A549 (cell line): ENCODE measurements at regions not wholly inside any gene's neighbourhood (a gene's known extent, or its start where the extent isn't known, plus 50 kb on each side); places are given as distances from the start of the nearest gene placed in this dataset.

Experiments
- CBX2 ChIP-seq: fragments of 200-600 bp; sonication (generic); IDR thresholded peaks from 2 replicates; pipeline ENCODE4 v1.6.1; 2016; ENCODE audit warnings: low read depth, mild to moderate bottlenecking, borderline replicate concordance
- CTCF ChIP-seq: fragments of >200 bp; sonication (Bioruptor Twin); formaldehyde crosslinking; IDR thresholded peaks from 3 replicates; pipeline ENCODE4 v1.5.1; 2016
- EP300 ChIP-seq, 2 experiments: fragments of >200 bp; sonication (Bioruptor Twin); formaldehyde crosslinking; IDR thresholded peaks; 2 replicates in 1 of 2; 3 replicates in 1 of 2; pipeline ENCODE4 v1.6.1; 2016 to 2017
- FOSL2 ChIP-seq, 2 experiments: fragments of 450-650 bp in 1 of 2; fragments of >200 bp in 1 of 2; sonication (Bioruptor Twin) in 1 of 2; formaldehyde crosslinking; IDR thresholded peaks; 2 replicates each; pipeline versions ENCODE4 v1.5.0 to v1.6.1; 2016 to 2020; ENCODE audit warnings: mild to moderate bottlenecking in 1 of 2, moderate library complexity in 1 of 2
- HDAC2 ChIP-seq: fragments of 200-600 bp; sonication (generic); IDR thresholded peaks from 2 replicates; pipeline ENCODE4 v1.6.1; 2016
- JUNB ChIP-seq: fragments of >200 bp; sonication (Bioruptor Twin); formaldehyde crosslinking; IDR thresholded peaks from 2 replicates; pipeline ENCODE4 v1.6.1; 2016
- POLR2A ChIP-seq: IDR thresholded peaks from 2 replicates; pipeline ENCODE4 v1.6.1; 2012; ENCODE audit warnings: mild to moderate bottlenecking, low read length
- RNF2 ChIP-seq: fragments of 200-600 bp; sonication (generic); IDR thresholded peaks from 2 replicates; pipeline ENCODE4 v1.6.1; 2016; ENCODE audit warnings: low read depth, mild to moderate bottlenecking, antibody characterized with exemption, moderate library complexity, borderline replicate concordance
- SREBF2 ChIP-seq: fragments of 450-650 bp; IDR thresholded peaks from 2 replicates; pipeline ENCODE4 v1.6.1; 2014; ENCODE audit warnings: mild to moderate bottlenecking, moderate library complexity
- USF2 ChIP-seq: fragments of 450-650 bp; IDR thresholded peaks from 2 replicates; pipeline ENCODE4 v1.6.1; 2014; ENCODE audit warnings: antibody characterized with exemption

GRCh38 chr6:4336778-4337442 lies 201.5 kb upstream of the ECI2 start:
- TF ChIP-seq RNF2 (no peak), CTCF (no peak), USF2 (no peak), FOSL2 (IDR thresholded peaks at IDR 0.05) (no peak), FOSL2 (CRISPR knock-in tag; IDR thresholded peaks at IDR 0.05) (no peak), POLR2A (no peak), HDAC2 (no peak), JUNB (no peak), SREBF2 (no peak), EP300 (IDR thresholded peaks at IDR 0.05) (no peak), CBX2 (no peak)
